DMS153 treated with DMSO at 0.1 percent for 48 hours (cell line): ENCODE measurements at regions not wholly inside any gene's neighbourhood (a gene's known extent, or its start where the extent isn't known, plus 50 kb on each side); places are given as distances from the start of the nearest gene placed in this dataset.
"Not testable (repeated sequence)": the region's sequence is repeated elsewhere in the genome, so short reads cannot be mapped to it uniquely, and the experiment has no call there.

Experiments
- DNase-seq: peaks from one replicate; lab custom pipeline; 2025; ENCODE audit not compliant: unreplicated experiment; lab: John Stamatoyannopoulos, UW

DNA sequence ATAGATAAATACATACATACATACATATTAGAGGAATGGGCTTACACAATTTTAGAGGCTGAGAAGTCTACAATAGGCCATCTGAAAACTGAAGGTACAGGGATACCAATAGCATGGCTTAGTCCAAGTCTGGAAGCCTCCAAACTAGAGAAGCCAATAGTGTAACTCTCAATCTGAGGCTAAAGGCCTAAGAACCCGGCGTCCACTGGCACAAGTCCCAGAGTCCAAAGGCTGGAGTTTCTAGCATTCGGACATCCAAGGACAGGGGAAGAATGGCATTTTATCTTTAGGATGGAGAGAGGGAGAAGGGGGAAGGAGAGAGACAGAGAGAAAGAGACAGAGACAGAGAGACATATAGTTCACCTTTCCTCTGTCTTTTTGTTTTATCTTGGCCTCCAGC lies 63.7 kb upstream of the SYT4 start:
- DNase-seq = no peak

DNA sequence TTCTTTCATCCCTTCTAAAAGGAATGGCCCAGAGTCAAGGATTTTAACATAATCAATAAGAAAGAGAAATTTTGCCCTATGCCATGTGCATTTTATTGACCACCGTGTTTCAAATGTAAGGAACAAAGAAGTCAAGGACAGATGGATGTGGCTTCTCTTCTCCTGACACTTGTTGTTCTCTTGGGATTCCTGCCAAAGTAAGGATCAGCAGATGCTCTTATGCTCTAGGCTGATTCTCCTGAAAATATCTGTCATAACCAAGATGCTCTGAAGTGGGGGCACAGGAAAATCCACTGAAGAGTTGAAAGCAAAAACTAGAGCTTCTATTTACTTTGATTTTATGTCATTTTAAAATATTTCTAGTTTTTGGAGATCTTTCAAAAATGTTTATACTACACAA lies 72.9 kb upstream of the SYT4 start:
- DNase-seq = no peak

DNA sequence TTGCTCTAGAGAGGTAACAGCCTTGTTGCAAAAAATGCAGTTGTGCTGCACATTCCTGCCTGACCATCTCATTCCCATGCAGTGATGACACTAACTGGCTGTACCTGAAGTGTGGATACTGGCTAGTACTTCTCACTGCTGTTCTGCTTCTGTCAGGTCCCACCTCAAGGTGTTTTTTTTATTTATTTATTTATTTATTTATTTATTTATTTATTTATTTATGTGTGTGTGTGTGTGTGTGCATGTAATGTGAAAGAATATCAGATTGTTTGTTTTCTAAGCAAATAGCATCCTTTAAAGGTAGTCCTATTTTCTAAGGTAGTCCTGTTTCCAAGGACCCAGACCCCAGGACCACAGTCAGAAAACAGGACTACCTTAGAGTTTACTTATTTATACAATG lies 87.2 kb upstream of the SYT4 start:
- DNase-seq = no peak

DNA sequence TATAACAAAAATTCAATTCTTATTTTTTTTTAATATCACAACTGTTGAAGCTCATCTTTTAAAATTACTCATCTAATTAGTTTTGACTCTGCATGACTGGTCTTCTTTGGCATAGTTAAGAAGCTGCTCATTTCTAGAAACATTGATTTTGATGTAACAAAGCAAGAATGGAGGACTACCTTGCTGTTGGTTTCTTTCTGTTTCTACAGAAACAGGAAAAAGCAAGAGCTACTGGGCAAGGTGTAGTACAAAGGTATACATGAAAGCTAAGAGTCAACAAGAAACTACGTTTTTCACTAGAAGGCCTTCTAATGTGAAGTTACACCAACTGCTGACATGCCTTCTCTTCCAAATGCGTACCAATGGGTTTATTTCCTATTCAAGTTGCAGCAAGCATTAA lies 90.6 kb upstream of the SYT4 start:
- DNase-seq = no peak

DNA sequence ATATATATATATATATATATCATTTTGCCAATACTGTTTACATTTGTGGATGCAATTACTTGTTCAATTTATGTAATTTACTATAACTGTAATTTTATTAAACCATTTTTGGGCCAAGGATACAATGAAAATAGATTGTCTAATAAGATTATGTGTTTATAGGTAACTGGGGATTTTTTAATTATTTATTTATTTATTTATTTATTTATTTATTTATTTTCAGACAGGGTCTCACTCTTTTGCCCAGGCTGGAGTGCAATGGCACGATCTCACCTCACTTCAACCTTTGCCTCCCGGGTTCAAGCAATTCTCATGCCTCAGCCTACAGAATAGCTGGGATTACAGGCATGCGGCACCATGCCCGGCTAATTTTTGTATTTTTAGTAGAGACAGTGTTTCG lies 92.0 kb upstream of the SYT4 start:
- DNase-seq = not testable (repeated sequence)

DNA sequence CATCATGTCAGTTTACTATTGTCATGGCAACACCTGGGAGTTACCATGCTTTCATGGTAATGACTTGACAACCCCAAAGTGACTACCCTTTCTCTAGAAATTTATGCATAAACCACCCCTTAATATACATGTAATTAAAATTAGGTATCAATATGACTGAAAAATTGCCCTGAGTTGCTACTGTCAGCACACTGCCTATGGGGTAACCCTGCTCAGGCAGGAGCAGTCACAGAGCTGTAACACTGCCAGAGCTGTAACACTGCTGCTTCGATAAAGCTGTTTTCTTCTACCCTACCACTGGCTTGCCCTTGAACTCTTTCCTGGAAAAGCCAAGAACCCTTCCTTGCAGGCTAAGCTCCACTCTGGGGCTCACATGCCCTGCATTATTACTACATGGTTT lies 95.5 kb upstream of the SYT4 start:
- DNase-seq = no peak

DNA sequence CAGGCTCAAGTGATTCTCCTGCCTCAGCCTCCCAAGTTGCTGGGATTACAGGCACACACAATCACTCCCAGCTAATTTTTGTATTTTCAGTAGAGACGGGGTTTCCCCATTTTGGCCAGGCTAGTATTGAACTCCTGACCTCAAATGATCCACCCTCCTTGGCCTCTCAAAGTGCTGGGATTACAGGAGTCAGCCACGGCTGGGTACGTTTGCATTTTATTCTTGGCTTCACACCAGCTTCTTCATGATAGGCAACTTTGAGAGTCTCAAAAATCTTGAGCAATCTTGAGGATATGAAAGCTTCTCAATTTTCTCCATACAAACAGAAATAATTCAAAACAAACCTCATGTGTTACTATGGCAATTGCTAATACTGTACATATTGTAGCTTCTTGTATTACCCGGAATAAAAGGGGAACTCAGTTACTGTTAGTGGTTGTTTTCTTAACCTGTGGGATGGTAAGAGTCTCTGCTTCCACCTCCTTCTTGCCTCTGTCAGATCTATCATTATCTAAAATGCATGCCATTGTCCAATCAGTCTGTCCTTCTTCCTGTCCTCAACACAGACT lies 102.9 kb upstream of the SYT4 start:
- no peak for DNase-seq

DNA sequence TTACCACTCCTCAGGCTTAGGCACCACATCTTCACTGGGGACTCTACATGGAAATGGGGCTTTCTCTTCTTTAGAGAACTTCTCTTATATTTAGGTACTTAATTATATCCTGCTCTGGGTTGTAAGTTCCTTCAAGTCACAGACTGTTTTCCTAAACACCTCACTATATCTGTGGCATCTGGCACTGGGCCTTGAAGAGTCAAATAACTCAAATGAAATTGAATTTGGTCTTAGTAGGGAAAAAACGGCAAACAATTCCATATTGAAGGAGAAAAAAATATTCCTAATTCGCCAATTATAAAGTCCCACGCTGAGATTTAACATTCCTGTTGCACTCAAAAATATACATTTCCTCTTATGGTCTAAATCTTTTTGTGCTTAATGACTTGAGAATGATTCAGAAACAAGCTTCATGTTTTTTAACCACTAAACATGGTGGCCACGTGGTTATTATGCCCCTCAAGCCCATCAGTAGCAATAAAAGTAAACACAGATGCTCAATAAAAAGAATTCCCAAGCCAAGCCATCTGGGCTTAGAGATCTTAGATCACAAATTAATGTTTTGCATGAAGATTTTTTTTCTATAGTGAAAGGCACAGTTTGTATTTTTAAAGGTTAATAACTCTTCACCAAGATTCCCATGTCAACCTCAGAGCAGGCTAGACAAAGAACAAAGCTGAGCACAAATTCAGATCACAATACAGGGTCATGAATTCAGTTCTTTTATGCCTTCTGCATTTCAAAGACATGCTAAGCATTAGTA lies 105.5 kb upstream of the SYT4 start:
- DNase-seq = no peak

DNA sequence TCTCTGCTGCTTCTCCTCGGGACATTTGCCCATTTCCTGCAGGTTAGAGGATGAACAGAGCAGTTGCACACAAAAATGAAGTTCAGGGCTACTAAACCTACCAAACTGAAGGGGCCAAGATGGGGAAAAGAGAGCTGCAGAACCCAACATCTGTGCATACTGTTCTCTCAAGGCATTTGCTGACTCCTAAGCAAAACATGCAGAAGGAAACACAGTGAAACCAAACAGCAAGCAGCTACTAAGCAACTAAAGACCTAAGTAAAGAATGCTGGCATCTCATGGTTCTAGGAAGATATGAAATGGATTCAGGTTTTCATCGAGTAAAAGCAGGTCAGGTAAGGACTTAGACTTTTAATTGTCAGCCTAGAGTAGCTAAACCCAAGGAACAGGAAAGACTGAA lies 111.9 kb upstream of the SYT4 start:
- DNase-seq = no peak

DNA sequence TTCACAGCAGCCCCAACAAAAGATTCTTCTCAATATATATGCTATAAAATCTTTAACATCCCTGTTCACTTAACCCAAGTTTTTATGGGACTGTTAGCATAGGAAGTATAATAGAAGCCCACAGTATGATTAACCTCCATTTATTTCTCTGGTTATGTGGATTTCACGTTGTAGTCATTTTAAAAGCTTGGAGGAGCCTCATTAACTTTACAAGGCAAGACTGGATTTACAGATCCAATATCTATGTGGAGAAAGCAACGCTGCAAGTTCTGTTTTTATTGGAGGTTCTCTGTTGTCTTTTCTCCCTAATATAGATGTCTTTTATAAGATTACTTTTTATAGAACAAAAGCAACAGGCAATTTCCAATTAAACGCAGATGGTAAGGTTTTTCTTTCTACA lies 114.9 kb upstream of the SYT4 start:
- DNase-seq = no peak

DNA sequence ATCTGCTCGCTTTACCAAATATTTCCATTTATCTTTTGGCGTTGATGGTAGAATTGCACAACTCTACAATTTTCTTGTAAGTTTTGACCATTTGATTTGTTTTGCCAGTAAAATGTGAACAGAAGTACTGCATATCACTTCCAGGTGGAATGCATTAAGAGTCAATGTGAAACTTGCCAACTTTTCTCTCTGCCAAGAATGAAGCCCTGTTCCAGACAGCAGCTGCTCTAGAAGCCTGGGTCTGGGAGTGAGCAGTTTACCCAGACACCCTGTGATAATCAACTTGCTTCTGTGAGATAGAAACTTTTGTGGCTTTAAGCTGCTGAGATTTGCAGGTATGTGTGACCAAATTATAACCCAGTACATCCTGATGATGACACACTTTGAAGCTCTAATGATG lies 115.9 kb upstream of the SYT4 start:
- DNase-seq = no peak

DNA sequence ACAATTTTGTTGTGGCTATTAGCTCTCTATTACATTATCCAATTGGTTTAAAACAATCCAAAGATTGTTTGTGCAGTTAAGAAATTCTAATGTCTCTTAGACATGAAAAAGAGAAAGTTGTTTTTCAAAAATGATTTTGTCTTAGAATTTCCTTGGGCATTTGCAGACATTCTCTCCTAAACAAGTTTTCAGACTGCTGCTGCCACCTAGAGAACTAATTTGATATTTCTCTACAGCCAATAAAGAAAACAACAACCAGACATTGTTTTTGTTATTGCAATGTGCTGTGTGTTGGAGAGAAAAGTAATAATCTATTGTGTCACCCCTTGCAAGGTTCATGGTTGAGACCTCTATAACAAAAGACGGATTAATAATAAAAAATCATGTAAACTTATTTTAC lies 119.0 kb upstream of the SYT4 start:
- peak; percentile 14 for DNase-seq

DNA sequence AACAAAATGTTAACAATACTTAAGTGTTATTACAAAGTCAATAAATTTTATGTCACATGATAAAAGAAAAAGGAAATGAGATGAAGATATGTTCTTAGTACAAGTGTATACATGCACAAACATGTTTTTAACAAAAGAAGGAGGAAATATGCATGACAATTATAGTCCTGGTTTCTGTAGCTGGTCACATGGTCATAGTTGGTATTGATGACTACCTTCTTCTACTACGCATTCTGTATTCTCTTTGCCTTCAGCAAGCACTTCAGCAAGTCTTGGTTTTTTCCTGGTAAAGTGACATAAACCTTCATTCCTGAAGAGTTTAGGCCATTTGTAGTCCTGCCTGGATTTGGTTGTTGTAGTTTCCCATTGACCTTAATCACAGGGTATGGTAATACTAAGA lies 121.3 kb upstream of the SYT4 start:
- no peak for DNase-seq

DNA sequence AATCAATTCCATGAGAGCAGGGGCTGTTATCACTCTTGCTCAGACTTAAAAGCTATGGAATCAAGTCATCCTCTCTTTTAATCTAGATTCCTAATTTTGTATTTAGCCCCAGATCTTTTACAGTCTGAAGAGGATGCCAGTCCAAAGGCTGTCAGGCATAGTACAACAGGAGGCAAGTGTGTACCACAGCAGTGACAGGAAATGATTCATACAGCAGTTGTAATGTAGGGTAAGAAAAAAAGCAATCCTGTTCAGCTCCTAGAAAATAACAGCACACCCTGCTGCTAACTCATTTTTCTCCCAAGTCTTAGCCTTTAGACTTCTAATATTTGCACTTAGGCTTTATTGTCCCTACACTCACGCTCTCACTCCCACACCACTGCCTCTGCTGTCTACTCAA lies 127.8 kb upstream of the SYT4 start:
- DNase-seq = no peak

DNA sequence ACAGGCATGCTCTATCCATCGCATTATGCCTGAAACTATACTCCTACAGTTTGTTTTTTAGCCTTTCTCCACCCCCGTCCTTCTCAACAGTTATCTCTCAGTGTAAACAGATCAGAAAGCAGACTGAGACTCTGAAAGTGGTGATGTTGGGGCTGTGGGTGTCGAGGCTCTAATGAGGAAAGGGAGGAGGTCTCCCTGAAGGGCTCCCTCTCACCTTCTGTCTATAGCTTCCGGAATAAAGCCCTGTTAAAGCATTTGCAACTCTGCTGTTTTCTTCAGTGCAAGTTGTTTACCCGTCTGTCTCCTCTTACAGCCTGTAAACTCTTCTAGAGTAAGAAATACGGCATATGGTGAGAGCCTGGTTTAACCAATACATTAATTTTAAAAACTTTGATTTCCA lies 136.7 kb upstream of the SYT4 start:
- no peak for DNase-seq

DNA sequence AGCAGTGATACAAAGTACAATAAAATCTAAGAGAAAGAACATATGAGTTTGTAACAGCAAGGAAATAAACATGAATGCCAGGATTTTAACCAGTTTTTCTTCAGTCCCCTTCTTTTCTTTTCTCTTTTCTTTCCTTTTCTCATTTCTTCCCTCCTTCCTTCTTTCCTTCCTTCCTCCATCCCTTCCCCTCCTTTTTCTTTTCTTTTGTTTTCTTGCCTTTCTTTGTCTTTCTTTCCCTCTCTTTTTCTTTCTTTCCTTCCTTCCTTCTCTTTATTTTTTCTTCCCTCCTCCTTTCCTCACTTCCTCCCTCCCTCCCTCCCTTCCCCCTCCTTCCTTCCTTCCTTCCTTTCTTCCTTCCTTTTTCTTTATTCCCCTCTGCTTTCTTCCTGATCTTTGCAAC lies 142.8 kb upstream of the SYT4 start:
- no peak for DNase-seq

DNA sequence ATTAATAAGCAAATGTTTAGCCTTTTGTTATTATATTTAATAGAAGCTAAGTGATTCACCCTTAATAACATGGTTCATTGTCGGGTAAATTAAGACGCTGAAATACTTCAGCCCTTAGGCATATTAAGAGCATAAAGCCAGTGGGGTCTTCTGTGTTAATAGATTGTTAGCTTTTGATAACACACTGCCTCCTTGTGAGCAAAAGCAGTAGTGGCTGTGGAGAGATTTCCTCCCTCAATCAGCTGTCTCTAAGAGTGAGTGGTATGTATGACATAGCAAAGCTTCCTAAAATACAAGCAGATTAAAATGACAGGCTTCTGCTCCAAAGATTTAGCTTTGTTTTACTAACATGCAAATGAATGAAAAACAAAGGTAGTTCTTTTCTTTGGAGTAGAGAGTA lies 143.7 kb upstream of the SYT4 start:
- no peak for DNase-seq

DNA sequence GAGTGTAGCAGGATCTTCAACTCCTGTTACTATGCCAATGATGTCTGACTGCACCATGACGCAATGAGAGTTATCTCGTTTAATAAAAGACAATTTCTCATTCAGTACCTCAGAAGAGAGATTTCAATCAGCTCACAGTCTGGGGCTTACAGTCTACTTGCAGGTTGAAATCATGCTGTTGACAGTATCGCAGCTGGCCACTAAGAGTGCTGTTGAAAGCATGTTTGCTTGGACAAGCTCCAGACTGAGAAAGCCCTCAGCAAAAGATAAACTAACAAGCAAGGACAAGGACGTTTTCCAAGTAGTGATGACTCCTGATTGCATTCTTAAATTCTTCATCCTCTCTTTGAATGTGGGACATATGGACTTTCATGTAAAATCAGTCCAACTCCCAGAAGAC lies 145.2 kb upstream of the SYT4 start:
- DNase-seq = peak; percentile 3

DNA sequence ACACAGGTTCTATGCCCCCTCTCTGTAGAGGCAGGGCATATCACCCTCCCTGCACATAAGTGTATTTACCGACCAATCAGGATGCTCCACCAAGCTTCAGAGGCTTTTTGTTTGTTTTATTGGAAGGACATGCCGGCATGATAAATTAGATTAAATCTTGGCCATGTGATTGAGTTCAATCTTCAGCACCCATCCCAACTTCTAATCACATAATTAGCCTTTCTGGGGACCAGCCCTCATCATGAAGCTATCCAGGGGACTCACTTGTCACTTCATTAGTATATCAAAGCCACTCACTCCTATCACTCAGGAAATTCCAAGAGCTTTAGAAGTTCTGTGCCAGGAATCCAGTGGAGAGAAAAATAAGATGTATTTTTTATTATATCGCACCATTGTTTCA lies 158.6 kb upstream of the SYT4 start:
- no peak for DNase-seq

DNA sequence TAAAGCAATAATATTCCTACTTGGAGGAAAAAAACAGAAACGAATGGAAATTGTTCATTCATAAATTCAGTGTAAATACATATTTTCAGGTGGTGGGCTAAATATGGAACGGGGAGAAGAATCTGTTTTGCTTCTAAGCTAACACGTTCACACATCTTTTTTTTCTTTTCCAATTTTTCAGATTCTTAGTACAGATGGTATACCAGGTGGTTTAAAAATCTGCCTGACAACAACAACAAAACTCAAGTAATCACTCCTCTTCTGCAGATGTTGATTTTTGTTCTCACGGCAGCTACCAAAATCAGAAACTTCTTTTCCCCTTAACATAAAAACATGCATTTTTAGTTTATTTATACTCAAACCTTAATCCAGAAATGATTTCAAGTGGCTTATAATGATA lies 164.8 kb upstream of the SYT4 start:
- DNase-seq = no peak

DNA sequence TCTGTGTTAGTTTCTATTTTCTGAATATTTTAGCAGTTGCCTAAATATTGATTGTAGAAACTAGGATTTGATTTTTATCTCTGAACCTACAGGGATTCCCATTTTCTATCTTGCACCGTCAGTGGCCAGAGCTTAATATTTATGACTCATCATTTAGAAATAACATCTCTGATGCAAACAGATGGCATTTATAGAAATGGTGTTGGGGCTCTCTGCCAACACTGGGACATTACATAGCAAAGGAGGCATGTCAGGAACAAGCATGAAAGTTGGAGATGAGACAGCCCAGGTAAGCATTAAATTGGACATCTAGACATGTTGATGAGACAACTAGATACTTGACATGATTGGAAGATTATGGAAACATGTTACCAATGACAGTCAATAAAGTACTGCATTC lies 165.3 kb upstream of the SYT4 start:
- DNase-seq = no peak

DNA sequence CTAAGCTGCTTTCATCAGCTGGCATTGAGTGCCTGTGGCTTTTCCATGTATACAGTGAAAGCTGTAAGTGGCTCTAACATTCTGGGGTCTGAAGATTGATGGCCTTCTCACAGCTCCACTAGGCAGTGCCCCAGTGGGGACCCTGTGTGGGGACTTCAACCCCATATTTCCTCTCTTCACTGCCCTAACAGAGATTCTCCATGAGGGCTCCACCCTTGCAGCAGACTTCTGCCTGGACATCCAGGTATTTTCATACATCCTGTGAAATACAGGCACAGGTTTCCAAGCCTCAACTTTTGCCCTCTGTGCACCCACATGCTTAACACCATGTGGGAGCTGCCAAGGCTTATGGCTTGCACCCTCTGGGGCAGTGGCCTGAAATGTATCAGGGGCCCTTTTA lies 188.2 kb upstream of the SYT4 start:
- DNase-seq = no peak

DNA sequence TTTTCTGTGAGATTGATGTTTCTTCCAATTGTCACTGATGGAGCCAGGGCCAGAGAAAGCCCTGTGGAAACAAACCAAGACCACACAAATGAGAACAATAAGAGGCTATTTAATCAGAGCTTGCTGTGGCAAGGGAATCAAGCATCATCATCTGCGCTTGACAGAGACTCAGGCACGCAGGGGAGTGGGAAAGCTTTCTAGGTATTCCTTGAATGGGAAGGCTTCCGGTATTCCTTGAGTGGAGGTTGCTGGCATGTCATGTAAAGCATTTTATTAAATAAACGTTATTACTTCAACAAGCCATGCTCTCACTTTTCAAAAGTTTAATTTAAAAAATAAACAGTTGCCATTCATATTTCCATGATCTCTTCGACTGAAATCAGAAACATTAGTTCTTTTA lies 194.6 kb upstream of the SYT4 start:
- DNase-seq = no peak
